HTR-8/SVneo (cell line): ENCODE measurements at regions not wholly inside any gene's neighbourhood (a gene's known extent, or its start where the extent isn't known, plus 50 kb on each side); places are given as distances from the start of the nearest gene placed in this dataset.
"Not testable (repeated sequence)": the region's sequence is repeated elsewhere in the genome, so short reads cannot be mapped to it uniquely, and the experiment has no call there.

Experiments used
- DNase-seq: peaks from one replicate; pipeline ENCODE4 v3.0.0; 2011; ENCODE audit warnings: low spot score, mixed read lengths; ENCODE audit not compliant: insufficient read length
- FAIRE-seq: peaks from 2 replicates; lab custom pipeline; 2011; peaks lifted over from hg19 to GRCh38; lab: Jason Lieb, UNC

DNA sequence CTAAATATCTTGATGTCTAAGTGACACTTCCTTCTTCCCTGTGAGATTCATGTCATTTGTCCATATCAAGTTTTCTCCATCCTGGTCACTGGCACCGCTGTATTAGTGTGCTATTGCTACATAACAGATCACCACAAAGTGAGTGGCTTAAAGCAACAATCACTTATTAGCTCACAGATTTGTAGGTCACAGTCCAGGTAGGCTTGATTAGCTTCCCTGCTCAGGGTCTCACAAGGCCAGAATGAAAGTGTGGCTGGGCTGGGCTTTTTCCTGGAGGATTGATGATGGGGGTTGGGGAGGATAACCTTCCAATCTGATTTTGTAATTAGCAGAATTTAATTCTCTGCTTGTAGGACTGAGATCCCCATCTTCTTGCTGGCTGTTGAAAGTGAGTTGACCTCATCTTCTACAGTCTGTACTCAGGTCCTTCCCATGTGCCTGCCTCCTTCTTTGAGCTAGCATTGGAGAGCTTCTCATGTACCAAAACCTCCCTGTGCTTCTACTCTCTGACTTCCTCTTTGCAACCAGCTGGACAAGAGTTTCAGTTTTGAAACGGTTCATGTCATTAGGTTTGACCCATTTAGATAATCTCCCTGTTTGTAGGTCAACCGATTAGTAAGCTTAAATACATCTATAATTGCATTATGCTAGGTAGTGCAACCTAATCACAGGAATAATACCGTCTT, 152.4 kb upstream of the MAN1A1 start:
- FAIRE-seq, result no peak
- DNase-seq, result no peak

DNA sequence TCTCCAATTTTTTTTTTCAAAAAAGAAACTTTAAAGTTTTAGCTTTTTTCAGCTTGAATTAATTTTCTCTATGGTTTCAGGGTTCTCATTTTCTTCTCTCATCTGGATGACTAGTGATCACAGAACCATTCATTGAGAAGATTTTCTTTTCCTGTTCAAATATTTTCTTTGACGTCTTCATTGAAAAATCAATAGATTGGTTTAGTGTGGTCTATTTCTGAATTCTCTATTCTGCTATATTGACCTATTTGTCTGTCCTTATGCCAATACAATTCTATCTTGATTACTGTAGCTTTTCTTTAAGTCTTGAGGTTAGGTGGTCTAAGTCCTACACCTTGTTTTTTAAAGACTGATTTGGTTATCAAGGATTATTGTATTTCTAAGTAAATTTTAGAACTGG, 150.2 kb upstream of the MAN1A1 start:
- no peak for FAIRE-seq

DNA sequence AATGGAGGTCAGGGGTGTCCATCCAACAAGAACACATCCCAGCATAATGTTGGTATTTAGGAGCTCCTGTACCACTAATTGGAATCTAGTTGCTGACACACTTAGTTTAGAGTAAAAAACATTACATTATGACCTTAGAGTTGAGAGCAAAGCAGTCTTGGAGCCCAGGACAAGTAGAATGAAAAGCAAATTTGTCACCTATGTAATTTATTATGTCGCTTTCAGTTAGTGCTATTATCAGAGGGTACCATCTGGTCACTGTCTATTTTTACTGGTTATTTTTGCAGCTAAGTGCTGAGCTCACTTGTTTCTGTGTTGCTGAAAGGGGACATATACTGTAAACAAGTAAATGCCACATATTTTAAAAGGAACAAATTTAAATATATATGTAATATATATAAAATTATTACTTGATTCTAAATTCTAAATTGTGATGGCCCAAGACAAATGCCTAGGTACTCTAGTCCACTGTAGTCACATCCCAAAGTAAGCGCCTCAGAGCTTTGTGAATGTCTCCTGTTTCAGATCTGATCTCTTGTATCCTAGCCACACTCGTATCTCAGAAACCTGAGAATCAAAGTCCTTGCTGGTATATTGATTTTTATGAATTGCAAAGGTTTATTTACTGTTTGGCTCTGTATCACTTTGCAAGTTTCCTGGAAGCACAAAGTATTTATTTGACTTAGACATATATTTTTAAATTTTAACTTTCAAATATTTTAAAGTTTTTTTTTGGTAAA, 148.6 kb upstream of the MAN1A1 start:
- FAIRE-seq, result no peak
- DNase-seq, result no peak

More for the DNA sequence above, 150.2 kb upstream of the MAN1A1 start:
- no peak for DNase-seq

DNA sequence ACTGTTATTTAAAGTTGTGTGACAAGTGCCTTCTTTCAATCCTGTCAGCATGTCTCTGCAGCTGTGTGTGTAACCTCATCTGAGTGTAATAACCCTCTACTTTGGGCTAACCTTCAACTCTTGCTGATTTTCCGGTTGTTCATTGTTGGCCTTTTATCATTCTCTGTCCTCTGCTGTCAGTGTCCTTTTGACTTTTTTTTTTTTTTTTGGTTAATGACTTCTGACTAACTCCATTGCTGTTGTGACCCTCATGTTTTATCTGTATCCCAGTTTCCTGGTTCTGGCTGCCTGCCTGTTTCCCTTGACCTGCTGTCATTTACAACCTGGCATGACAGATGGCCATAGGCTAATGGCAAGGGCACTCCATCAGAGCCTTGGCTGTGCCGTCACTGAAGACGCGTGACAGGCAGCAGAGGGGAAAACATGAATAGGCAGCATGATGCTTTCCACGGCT, 145.7 kb upstream of the MAN1A1 start:
- FAIRE-seq (no peak), DNase-seq (no peak)

DNA sequence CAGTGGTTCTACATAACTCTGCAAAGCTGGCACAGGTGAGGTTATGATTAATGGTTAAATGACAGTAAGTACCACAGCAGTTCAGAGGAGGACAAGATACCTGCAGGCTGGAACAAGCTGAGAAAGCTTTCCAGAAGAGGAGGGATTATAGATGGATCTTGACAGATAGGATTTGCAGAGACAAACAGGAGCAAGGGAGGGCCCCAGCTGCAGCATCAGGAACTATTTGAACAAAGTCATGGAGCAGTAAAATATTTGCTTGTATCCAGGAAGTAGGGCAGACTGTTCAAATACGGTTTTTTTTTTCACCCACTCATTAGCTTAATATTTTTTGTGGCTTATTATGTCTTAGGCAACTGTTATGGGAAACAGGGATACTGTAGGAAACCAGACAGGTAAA, 144.4 kb upstream of the MAN1A1 start:
- FAIRE-seq (no peak), DNase-seq (no peak)

DNA sequence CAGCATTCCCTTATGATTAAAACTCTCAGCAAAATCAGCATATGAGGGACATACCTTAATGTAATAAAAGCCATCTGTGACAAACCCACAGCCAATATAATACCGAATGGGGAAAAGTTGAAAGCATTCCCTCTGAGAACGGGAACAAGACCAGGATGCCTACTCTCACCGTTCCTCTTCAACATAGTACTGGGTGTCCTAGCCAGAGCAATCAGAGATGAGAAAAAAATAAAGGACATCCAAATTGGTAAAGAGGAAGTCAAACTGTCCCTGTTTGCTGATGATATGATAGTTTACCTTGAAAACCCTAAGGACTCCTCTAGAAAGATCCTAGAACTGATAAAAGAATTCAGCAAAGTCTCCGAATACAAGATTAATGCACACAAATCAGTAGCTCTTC, 141.6 kb upstream of the MAN1A1 start:
- not testable (repeated sequence) for FAIRE-seq, DNase-seq

DNA sequence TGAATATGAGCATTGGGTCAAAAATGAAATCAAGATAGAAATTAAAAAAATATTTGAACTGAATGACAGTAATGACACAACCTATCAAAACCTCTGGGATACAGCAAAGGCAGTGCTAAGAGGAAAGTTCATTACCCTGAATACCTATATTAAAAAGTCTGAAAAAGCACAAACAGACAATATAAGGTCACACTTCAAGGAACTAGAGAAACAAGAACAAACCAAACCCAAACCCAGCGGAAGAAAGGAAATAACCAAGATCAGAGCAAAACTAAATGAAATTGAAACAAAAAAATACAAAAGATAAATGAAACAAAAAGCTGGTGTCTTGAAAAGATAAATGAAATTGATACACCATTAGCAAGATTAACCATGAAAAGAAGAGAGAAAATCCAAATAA, 140.5 kb upstream of the MAN1A1 start:
- not testable (repeated sequence) for DNase-seq, FAIRE-seq

DNA sequence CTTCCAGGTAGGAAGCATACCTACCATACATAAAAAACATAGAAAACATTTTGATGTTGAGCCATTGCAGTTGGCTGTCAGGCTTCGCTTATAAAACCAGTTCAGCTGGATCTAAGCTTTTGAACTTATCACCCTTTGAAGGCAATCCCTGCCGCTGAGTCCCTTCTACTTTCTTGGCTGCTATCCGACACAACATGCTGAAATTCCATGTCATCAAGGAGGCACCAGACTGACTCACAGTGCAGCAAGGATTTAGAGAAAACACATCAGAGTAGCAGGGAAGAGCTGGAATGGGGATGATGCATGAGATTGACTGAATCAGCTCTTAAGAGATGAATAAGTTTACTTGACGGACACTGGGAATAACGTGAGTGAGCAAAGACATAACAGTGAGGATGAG, 135.0 kb upstream of the MAN1A1 start:
- FAIRE-seq, result no peak
- peak; percentile 18 for DNase-seq

DNA sequence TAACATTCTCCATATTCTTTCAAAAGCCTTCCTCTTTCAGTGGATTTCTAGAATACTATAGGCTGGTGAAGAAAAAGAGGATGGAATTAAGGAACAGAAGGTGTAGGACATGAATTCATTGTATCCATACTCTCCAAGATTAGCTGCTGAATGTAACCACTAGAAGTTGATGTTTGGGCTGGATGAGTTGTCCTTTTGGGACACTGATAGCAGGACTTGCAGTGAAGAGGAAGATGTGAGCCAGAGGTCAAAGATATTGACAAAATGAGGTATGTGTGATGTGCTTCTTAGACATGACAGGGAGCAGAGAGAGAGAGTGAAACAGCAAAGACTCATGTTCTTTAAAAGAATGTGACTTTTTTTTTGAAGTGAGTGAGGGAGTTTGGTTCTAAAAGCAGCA, 134.3 kb upstream of the MAN1A1 start:
- FAIRE-seq, result no peak
- no peak for DNase-seq

DNA sequence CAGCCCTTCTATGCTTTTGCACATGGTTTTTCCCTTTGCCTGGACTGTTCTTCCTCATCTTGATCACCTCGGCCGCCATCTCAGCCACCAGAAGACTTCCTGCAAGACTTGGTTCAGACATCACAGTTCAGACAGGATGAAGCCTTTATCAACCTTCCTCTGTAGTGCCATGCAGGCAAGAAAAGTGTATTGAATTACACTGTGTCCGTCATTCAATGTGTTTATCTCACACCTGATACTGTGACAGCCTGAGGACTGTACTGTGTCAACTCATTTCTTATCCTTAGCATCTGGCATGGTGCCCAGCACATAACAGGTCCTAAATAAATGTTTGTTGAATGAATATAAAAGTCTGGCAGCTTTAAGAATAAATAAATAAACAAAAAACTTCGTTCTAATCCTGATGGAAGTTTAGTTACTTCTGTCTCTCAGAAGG, 133.3 kb upstream of the MAN1A1 start:
- no peak for FAIRE-seq

DNA sequence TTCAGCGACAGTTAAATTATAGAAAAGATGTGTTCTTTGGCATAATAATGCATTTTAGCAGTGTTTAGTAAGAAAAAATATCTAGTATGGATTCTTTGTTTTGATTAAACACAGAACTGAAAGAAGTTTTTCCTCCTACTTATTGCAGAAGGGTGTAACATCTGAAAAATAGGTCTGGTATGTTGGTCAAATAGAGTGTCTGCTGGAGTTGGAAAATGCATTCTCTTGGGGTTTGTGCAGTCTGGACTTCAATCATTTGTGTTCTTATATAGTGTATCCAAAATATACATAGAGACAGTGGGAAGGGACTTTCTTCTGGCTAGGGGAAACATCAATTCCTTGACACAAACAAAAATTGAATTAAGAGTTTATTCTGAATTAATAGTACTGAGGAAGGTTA, 132.4 kb upstream of the MAN1A1 start:
- DNase-seq (no peak), FAIRE-seq (no peak)

More for the DNA sequence above, 133.3 kb upstream of the MAN1A1 start:
- DNase-seq, result no peak

DNA sequence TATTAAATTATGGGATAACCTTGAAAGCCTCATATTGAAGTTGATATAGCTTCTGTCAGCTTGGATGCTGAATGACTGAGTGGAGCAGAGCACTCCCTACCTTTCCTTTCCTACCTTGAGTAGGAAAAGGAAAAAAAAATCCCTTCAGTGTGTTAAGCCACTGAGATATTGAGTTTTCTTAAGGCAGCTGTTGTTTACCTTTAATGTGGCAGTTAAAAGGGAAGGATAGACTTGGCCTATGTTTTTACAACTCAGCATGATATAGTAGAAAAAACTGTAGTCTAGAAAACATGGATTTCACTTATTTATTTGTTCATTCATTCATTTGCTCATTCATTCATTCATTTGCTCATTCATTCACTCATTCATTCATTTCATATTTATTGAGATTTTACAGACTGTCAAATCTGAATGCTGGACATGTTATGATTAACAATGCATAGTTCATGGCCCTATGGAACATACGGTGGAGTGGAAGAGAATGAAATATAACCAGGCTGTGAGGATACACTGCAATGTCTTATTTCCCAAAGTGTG, 131.5 kb upstream of the MAN1A1 start:
- no peak for FAIRE-seq
- no peak for DNase-seq

DNA sequence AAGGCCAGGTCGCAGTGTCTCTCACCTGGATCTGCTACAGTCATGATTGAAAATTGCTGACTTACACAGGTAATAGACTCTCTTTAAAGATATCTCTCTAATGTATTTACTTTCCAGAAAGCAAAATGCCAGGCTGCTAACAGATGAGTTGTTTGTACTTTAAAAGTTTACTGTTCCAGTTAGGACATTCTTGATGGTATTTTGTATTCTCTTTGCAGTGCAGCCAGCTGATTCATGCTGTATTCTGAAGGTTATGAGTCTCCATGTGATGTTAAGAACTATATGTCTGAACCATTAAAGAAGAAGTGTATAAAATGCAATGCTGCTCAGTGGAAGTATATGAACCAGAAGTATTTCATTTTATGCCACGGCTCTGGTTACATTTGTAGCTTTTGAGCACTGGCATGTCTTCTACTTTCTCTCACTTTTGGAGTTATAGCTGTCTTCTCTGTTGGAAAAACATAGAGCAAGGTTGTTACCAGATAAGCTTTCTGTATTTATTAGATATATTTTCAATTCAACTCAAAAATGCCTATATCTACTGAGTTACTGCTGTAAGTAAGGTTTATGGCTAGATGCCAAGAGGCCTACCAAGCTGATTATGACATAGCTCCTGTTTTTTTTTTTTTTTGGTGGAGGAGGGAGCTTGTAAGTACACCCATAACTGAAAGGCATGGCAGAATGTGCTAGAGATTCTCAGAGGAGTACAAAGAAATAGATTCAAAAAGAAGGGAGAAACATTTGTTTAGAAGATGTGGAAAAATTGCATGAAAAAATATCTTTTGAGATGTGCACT, 130.5 kb upstream of the MAN1A1 start:
- FAIRE-seq, result no peak

DNA sequence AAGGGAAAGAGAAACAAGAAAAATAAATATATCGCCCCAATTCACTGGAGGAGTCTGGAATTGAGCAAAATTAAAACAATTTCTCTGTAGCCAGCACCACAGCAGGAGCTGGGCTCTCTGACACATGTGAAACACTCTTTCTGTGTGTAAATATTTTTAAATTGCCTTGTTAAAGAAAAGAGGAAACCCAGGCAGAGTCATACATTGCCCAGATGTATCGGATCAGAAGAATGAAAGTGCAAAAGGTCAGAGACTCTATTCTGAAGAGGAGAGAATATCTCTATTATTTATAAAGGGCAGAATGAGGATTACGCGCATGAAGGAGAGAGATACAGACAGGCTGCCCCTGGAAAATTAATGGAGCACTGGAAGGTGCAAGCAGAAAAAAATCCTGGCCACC, 127.0 kb upstream of the MAN1A1 start:
- DNase-seq (no peak), FAIRE-seq (no peak)

More for the DNA sequence above, 130.5 kb upstream of the MAN1A1 start:
- no peak for DNase-seq

DNA sequence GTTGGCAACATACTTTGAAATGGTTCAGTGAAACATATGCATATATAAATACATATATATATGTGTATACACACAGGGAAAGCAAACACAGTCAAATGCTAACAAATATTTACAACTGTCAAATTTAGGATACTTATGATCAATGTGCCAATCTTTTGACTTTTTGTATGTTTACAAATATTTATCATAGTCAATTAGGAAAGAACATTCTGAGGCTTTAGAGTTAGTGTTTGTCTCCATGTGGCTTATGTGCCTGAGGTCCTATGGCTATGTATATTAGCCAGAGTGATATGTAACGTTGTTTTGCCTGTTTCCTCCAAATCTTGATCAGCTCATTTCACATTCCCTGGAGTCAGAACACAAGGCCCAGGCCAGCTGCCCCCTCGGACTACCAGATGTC, 126.5 kb upstream of the MAN1A1 start:
- no peak for FAIRE-seq
- DNase-seq, result no peak

DNA sequence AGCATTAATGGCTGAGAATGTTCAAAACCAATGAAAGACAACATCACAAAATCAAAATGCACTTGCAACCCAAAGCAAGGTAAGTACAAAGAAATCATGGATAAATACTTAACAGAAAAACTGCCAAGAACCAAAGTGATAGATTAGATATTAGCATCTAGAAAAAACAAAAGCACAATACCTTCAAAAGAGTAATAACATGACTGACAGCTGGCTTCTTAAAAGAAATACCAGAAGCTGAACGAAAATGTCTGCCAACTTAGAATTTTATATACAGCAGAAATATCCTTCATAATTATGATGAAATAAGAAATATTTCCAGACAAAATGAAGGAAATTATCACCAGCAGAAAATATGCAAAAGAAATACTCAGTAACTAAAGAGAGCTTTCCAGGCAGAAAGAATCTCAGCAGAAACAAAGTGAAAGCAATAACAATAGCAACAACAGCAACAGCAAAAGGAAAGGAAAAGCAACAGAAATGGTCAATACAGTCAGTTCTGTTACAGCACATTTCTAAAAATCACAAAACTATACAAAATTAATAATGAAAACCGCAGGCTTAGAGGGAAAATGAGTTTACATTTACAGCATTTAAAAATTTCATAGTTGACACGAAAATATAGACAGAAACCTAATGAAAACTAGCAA, 121.5 kb upstream of the MAN1A1 start:
- no peak for FAIRE-seq

DNA sequence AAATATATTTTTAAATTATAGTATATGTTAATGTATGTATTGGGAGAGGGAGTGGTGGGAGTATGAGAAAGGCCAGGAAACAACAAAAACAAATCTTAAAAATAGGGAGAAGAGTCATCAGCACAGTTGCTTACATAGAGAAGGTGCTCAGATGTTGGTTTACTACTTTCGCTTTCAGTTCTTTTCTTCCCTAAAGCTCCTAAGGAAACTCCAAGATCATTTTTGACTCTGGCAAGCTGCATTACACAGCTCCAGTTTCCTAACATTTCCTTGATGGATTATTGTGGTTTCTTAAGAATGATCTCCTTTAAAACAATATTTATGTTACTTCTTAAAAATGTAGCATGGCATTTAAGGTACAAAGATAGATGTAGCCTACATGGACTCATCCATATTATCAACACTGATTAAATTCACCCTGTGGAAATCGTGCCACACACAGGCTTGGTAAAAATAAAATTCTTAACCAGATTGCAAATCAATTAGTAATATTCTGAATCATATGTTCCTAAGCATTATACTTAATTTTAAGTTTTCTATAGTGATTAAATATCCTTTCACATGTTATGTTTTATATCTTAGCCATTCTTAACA, 118.0 kb upstream of the MAN1A1 start:
- FAIRE-seq, result no peak
- DNase-seq, result no peak

More for the DNA sequence above, 121.5 kb upstream of the MAN1A1 start:
- DNase-seq, result no peak

DNA sequence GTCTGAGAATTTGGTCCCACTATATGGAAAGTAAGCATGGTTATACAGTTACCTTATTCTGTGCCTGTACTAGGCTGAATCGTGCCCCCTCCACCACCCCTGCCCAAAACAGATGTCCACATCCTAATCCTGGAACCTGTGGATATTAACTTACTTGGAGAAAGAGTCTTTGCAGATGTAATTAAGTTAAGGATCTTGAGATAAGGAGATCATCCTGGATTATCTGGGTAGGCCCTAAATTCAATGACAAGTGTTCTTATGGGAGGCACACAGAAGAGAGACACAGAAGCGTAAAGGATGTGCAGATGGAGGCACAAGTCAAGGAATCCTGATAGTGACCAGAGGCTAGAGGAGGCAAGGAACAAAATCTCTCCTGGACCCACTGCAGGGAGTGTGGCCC, 116.7 kb upstream of the MAN1A1 start:
- FAIRE-seq (no peak), DNase-seq (no peak)

DNA sequence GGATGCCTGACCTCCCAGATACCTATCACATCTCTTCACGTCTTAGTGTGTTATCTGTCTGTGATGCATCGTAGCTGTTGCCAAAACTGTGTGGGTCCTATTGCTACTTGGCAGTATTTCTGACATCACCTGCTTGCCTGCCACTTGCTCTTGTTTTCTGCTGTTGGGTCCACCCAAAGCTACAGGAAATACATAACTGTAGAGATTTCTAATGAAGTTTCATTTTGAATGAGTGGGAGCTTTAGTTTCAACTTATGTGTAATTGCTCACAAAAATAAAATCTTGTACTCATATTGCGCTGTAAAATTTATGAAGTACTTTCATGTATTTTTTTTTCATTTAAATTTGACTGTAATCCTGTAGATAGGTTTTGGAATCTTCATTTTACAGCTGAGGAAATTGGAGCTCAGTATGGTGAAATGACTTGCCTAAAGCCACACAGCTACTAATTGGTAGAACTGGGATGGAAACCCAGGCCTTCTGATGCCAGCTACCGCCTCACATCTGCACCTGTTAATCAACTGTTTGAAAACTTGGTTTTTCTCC, 113.6 kb upstream of the MAN1A1 start:
- FAIRE-seq (no peak), DNase-seq (no peak)
